Mesendoderm (in vitro differentiated cells): ENCODE measurements at regions not wholly inside any gene's neighbourhood (a gene's known extent, or its start where the extent isn't known, plus 50 kb on each side); places are given as distances from the start of the nearest gene placed in this dataset.

ENCODE experiments used
- DNase-seq: peaks from one replicate; pipeline ENCODE4 v3.0.0; 2013
- H2AK5ac ChIP-seq: 2 replicates; pipeline ENCODE4 v1.6.1; 2013; ENCODE audit warnings: low read length, inconsistent platforms
- H2BK120ac ChIP-seq: 2 replicates; pipeline ENCODE4 v1.6.1; 2013; ENCODE audit warnings: low read depth, mild to moderate bottlenecking, low read length, moderate library complexity, mixed read lengths
- H2BK15ac ChIP-seq: replicated peaks from 2 replicates; pipeline ENCODE4 v1.6.1; 2013; ENCODE audit warnings: low read depth, mild to moderate bottlenecking, moderate library complexity
- H2BK5ac ChIP-seq: 2 replicates; pipeline ENCODE4 v1.6.1; 2013; ENCODE audit warnings: low read length, inconsistent platforms
- H3K18ac ChIP-seq: 2 replicates; pipeline ENCODE4 v1.6.1; 2013; ENCODE audit warnings: mild to moderate bottlenecking, low read length, mixed read lengths
- H3K23ac ChIP-seq: one replicate; pipeline ENCODE4 v1.6.1; 2013; ENCODE audit warnings: low read length
- H3K27ac ChIP-seq: 2 replicates; pipeline ENCODE4 v1.5.1; 2013; ENCODE audit warnings: low read depth, mild to moderate bottlenecking, inconsistent platforms, low read length, moderate library complexity
- H3K27me3 ChIP-seq: 2 replicates; pipeline ENCODE4 v1.6.1; 2013; ENCODE audit warnings: low read length, control low read depth, mild to moderate bottlenecking, inconsistent platforms; ENCODE audit not compliant: insufficient read depth, poor library complexity
- H3K36me3 ChIP-seq: 2 replicates; pipeline ENCODE4 v1.6.1; 2013; ENCODE audit warnings: low read length, inconsistent platforms; ENCODE audit not compliant: control insufficient read depth, insufficient read depth
- H3K4ac ChIP-seq: one replicate; pipeline ENCODE4 v1.6.1; 2013; ENCODE audit warnings: low read depth, mild to moderate bottlenecking, low read length, moderate library complexity
- H3K4me1 ChIP-seq: 2 replicates; pipeline ENCODE4 v1.6.1; 2013; ENCODE audit warnings: low read depth, low read length, inconsistent platforms; ENCODE audit not compliant: control insufficient read depth
- H3K4me2 ChIP-seq: 2 replicates; pipeline ENCODE4 v1.6.1; 2013; ENCODE audit warnings: low read length
- H3K4me3 ChIP-seq: 2 replicates; pipeline ENCODE4 v1.5.1; 2013; ENCODE audit warnings: mild to moderate bottlenecking, low read length
- H3K56ac ChIP-seq: one replicate; pipeline ENCODE4 v1.6.1; 2013; ENCODE audit warnings: low read length
- H3K79me1 ChIP-seq: 2 replicates; pipeline ENCODE4 v1.6.1; 2013; ENCODE audit warnings: low read length, inconsistent platforms
- H3K79me2 ChIP-seq: 2 replicates; pipeline ENCODE4 v1.6.1; 2013; ENCODE audit warnings: mild to moderate bottlenecking, low read length; ENCODE audit not compliant: control insufficient read depth, insufficient read depth
- H3K9ac ChIP-seq: 2 replicates; pipeline ENCODE4 v1.6.1; 2013; ENCODE audit warnings: low read length, inconsistent platforms
- H4K5ac ChIP-seq: one replicate; pipeline ENCODE4 v1.6.1; 2013; ENCODE audit warnings: low read length
- H4K8ac ChIP-seq: one replicate; pipeline ENCODE4 v1.6.1; 2013; ENCODE audit warnings: low read depth, mild to moderate bottlenecking, control low read depth, low read length, moderate library complexity
- WGBS: extraction: QIAGEN DNeasy Blood & Tissue Kit; methylation state at CpG from one replicate; pipeline ENCODE4 v1.1.7; 2013; ENCODE audit warnings: low lambda C conversion rate, missing lambda C conversion rate; ENCODE audit not compliant: insufficient coverage; ENCODE audit errors: extremely low coverage; 5-methylcytosine and 5-hydroxymethylcytosine counted together

GRCh38 chr16:11480634-11481033 lies 106.1 kb downstream of the LITAF start:
- H3K23ac ChIP-seq: no peak overlapping the region
- WGBS: no CpG with 5 or more reads among the region's 5 CpGs
- no peak overlapping the region for H3K27ac ChIP-seq
- H2AK5ac ChIP-seq: no peak overlapping the region
- no peaks in the 10 kb centered on the region for H3K4me1 ChIP-seq
- no peak overlapping the region for H2BK15ac ChIP-seq
- H4K5ac ChIP-seq: no peak overlapping the region
- H3K4me3 ChIP-seq: no peak overlapping the region
- no peak overlapping the region for H4K8ac ChIP-seq
- no peak overlapping the region for H3K9ac ChIP-seq
- no peaks in the 10 kb centered on the region for H3K79me2 ChIP-seq
- no peak overlapping the region for H3K4ac ChIP-seq
- H3K56ac ChIP-seq: no peak overlapping the region
- no peak for DNase-seq
- H3K18ac ChIP-seq: no peak overlapping the region
- no peaks in the 10 kb centered on the region for H3K79me1 ChIP-seq
- no peak overlapping the region for H2BK5ac ChIP-seq
- no peak overlapping the region for H3K4me2 ChIP-seq
- H2BK120ac ChIP-seq: no peak overlapping the region
- H3K27me3 ChIP-seq: no peaks in the 10 kb centered on the region
- peaks cover 5% of the 10 kb centered on the region for H3K36me3 ChIP-seq

- no CpG with 5 or more reads among the region's 4 CpGs for WGBS
- H3K56ac ChIP-seq: no peak overlapping the region
- H2BK5ac ChIP-seq: no peak overlapping the region
- H2AK5ac ChIP-seq: no peak overlapping the region
- H3K4me1 ChIP-seq: no peaks in the 10 kb centered on the region
- no peak overlapping the region for H3K4ac ChIP-seq
- no peak for DNase-seq
- H3K23ac ChIP-seq: no peak overlapping the region
- no peak overlapping the region for H4K5ac ChIP-seq
- no peak overlapping the region for H3K18ac ChIP-seq
- H2BK120ac ChIP-seq: no peak overlapping the region
- H3K9ac ChIP-seq: no peak overlapping the region
- H3K27ac ChIP-seq: no peak overlapping the region
- no peaks in the 10 kb centered on the region for H3K79me2 ChIP-seq
- H3K4me2 ChIP-seq: no peak overlapping the region
- no peak overlapping the region for H3K4me3 ChIP-seq
- no peak overlapping the region for H4K8ac ChIP-seq
- no peaks in the 10 kb centered on the region for H3K79me1 ChIP-seq
- peaks cover 6% of the 10 kb centered on the region for H3K36me3 ChIP-seq
- H3K27me3 ChIP-seq: no peaks in the 10 kb centered on the region
- H2BK15ac ChIP-seq: no peak overlapping the region
Measured at GRCh38 chr16:11481987-11482386, 104.7 kb downstream of the LITAF start.

GRCh38 chr16:11482946-11483748 lies 103.6 kb downstream of the LITAF start:
- no peak overlapping the region for H3K23ac ChIP-seq
- H3K79me1 ChIP-seq: no peaks in the 10 kb centered on the region
- no peaks in the 10 kb centered on the region for H3K79me2 ChIP-seq
- H3K56ac ChIP-seq: no peak overlapping the region
- H3K27ac ChIP-seq: no peak overlapping the region
- H3K9ac ChIP-seq: no peak overlapping the region
- H3K4ac ChIP-seq: no peak overlapping the region
- H2AK5ac ChIP-seq: no peak overlapping the region
- H3K18ac ChIP-seq: no peak overlapping the region
- H2BK120ac ChIP-seq: no peak overlapping the region
- no peak overlapping the region for H3K4me2 ChIP-seq
- no peak overlapping the region for H4K8ac ChIP-seq
- no peak overlapping the region for H4K5ac ChIP-seq
- no peak overlapping the region for H3K4me3 ChIP-seq
- DNase-seq: no peak
- no CpG with 5 or more reads among the region's 6 CpGs for WGBS
- H2BK5ac ChIP-seq: no peak overlapping the region
- H2BK15ac ChIP-seq: no peak overlapping the region
- peaks cover 6% of the 10 kb centered on the region for H3K36me3 ChIP-seq
- no peaks in the 10 kb centered on the region for H3K4me1 ChIP-seq
- no peaks in the 10 kb centered on the region for H3K27me3 ChIP-seq

- Histone ChIP-seq H3K4me2 (no peak overlapping the region), H2AK5ac (no peak overlapping the region), H3K79me1 (no peaks in the 10 kb centered on the region), H3K23ac (no peak overlapping the region), H2BK5ac (no peak overlapping the region), H3K56ac (no peak overlapping the region), H3K27ac (no peak overlapping the region), H3K4me3 (no peak overlapping the region), H2BK15ac (no peak overlapping the region), H2BK120ac (no peak overlapping the region), H3K18ac (no peak overlapping the region), H3K27me3 (no peaks in the 10 kb centered on the region), H3K36me3 (peaks cover 6% of the 10 kb centered on the region), H3K79me2 (no peaks in the 10 kb centered on the region), H3K9ac (no peak overlapping the region), H4K5ac (no peak overlapping the region), H3K4me1 (no peaks in the 10 kb centered on the region), H3K4ac (no peak overlapping the region), H4K8ac (no peak overlapping the region)
- no CpG with 5 or more reads among the region's 8 CpGs for WGBS
- no peak for DNase-seq
Measured at GRCh38 chr16:11484691-11485258, 101.9 kb downstream of the LITAF start.

GRCh38 chr16:11485676-11486075 lies 101.0 kb downstream of the LITAF start:
- Histone ChIP-seq H3K27me3 (no peaks in the 10 kb centered on the region), H3K23ac (no peak overlapping the region)

DNA sequence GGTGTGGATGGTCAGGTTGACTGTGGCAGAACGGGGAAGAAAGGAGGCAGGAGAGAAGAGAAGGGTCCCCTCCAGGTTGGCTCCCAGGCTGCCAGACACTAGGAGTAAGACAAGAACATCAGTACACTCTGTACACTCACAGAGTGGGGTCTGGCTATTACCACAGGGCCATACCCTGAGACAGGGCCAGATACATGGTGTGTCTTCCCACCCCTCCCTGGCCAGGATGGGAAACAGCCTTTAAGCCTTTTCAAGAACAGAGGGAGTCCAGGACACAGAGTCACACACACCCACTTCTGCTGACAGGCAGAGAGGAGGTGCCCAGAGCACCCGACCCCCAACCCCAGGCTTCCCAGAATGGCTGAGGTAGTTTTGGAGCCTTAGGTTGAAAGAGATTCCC lies 99.4 kb downstream of the LITAF start:
- Histone ChIP-seq H3K56ac (no peak overlapping the region), H3K4me3 (no peak overlapping the region), H3K36me3 (peaks cover 2% of the 10 kb centered on the region), H3K9ac (no peak overlapping the region), H3K27me3 (no peaks in the 10 kb centered on the region), H4K8ac (no peak overlapping the region), H3K4ac (no peak overlapping the region), H3K4me1 (no peaks in the 10 kb centered on the region), H3K27ac (no peak overlapping the region), H3K4me2 (no peak overlapping the region), H3K79me2 (no peaks in the 10 kb centered on the region), H3K79me1 (no peaks in the 10 kb centered on the region), H3K18ac (no peak overlapping the region), H3K23ac (no peak overlapping the region), H2BK120ac (no peak overlapping the region), H2BK15ac (no peak overlapping the region), H2BK5ac (no peak overlapping the region), H2AK5ac (no peak overlapping the region), H4K5ac (no peak overlapping the region)
- DNase-seq: no peak
- no CpG with 5 or more reads among the region's 2 CpGs for WGBS

More at GRCh38 chr16:11485676-11486075, 101.0 kb downstream of the LITAF start:
- Histone ChIP-seq H2AK5ac (no peak overlapping the region), H3K79me2 (no peaks in the 10 kb centered on the region), H3K9ac (no peak overlapping the region), H3K27ac (no peak overlapping the region), H3K4me2 (no peak overlapping the region), H4K5ac (no peak overlapping the region), H3K56ac (no peak overlapping the region), H2BK5ac (no peak overlapping the region), H3K4me3 (no peak overlapping the region), H3K4me1 (no peaks in the 10 kb centered on the region), H4K8ac (no peak overlapping the region), H3K36me3 (peaks cover 4% of the 10 kb centered on the region), H3K4ac (no peak overlapping the region), H2BK15ac (no peak overlapping the region), H3K79me1 (no peaks in the 10 kb centered on the region), H2BK120ac (no peak overlapping the region), H3K18ac (no peak overlapping the region)
- DNase-seq: no peak
